Gastrocnemius medialis (tissue), 4 donors: ENCODE measurements at regions not wholly inside any gene's neighbourhood (a gene's known extent, or its start where the extent isn't known, plus 50 kb on each side); places are given as distances from the start of the nearest gene placed in this dataset.

Experiments
- ATAC-seq, 2 donors: fragments of 150-250 bp; one replicate each; pipeline ENCODE4 v1.9.1; 2016
- DNase-seq, 2 donors: peaks; one replicate each; pipeline ENCODE4 v3.0.0-alpha.2; 2019
- H3K27ac ChIP-seq, 4 donors: fragments of 200-600 bp; sonication (generic); 1 replicate in 1 of 4; 2 replicates in 3 of 4; pipeline ENCODE4 v1.5.1; 2016 to 2018; ENCODE audit warnings: mild to moderate bottlenecking in 2 of 4, moderate library complexity in 1 of 4
- H3K27me3 ChIP-seq, 3 donors: fragments of 200-600 bp; sonication (generic) in 2 of 3; 1 replicate in 1 of 3; 2 replicates in 2 of 3; pipeline versions ENCODE4 v1.5.1 to v1.6.0; 2016 to 2019; ENCODE audit warnings: mild to moderate bottlenecking in 1 of 3, moderate library complexity in 1 of 3
- H3K36me3 ChIP-seq, 2 donors: fragments of 200-600 bp; sonication (generic) in 1 of 2; one replicate each; pipeline ENCODE4 v1.5.1; 2017 to 2018
- H3K4me1 ChIP-seq, 2 donors: fragments of 200-600 bp; sonication (generic) in 1 of 2; one replicate each; pipeline ENCODE4 v1.5.1; 2016 to 2017; ENCODE audit warnings: mild to moderate bottlenecking in 2 of 2
- H3K4me3 ChIP-seq, 4 donors: fragments of 200-600 bp; sonication (generic) in 3 of 4; 1 replicate in 1 of 4; 2 replicates in 3 of 4; pipeline ENCODE4 v1.5.1; 2016 to 2019; ENCODE audit warnings: mild to moderate bottlenecking in 2 of 4
- H3K9me3 ChIP-seq, 3 donors: fragments of 200-600 bp; sonication (generic) in 2 of 3; 1 replicate in 1 of 3; 2 replicates in 2 of 3; pipeline ENCODE4 v1.5.1; 2016 to 2019
- POLR2A ChIP-seq, 2 donors: fragments of 450-650 bp; IDR thresholded peaks; one replicate each; pipeline ENCODE4 v1.6.1; 2017; ENCODE audit warnings: antibody characterized with exemption in 2 of 2, mild to moderate bottlenecking in 2 of 2, moderate library complexity in 2 of 2
- in situ Hi-C, 4 donors: fragments of 200-750 bp; cut with MboI; loops; one replicate each; pipeline versions ENCODE4 v1.15.0 to v1.8.0; 2017; ENCODE audit warnings: low sequenced_read_pairs in 4 of 4
- intact Hi-C: fragments of 100-400 bp; cut with DNase I; formaldehyde crosslinking; loops from one replicate; pipeline ENCODE4 v1.15.1; 2023; ENCODE audit warnings: low total_unique reads
- TF ChIP-seq, protein P1 (sequence below), 5 experiments: fragments of 450-650 bp in 3 of 5; fragments of 200-600 bp in 2 of 5; sonication (generic) in 2 of 5; IDR thresholded peaks in 4 of 5; conservative IDR thresholded peaks in 1 of 5; 1 replicate in 4 of 5; 2 replicates in 1 of 5; pipeline ENCODE4 v1.5.1; 2016 to 2019; ENCODE audit warnings: antibody characterized with exemption in 5 of 5, mild to moderate bottlenecking in 3 of 5, moderate library complexity in 3 of 5

DNA sequence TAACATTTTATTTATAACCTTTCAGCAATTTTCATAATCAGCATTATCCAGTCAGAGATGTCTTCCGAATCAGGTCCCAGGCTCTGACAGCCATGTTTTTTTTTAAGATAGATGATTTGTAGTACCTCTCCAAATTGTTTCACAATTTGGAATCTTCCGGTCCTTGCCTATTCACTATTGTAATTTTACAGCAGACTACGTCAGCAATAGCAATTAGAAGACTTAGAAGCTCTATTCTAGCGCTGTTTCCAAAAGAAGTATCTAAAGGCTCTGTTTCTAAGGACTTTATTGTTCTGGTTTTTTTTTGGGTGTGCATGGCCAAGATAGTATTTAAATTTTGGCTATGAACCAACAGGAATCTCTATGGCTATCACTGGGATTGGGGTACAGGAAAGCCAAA is 94.6 kb upstream of the PELI1 start:
- H3K27me3 ChIP-seq = no peaks in the 10 kb centered on the region
- no peaks in the 10 kb centered on the region for H3K36me3 ChIP-seq
- DNase-seq (no peak), ATAC-seq (no peak)
- no peak overlapping the region for H3K27ac ChIP-seq
- H3K4me1 ChIP-seq = no peaks in the 10 kb centered on the region
- in situ Hi-C loops = no loop called here
- H3K9me3 ChIP-seq = no peaks in the 10 kb centered on the region
- H3K4me3 ChIP-seq = no peak overlapping the region
- intact Hi-C loops = no loop called here
- TF ChIP-seq, protein P1, sequence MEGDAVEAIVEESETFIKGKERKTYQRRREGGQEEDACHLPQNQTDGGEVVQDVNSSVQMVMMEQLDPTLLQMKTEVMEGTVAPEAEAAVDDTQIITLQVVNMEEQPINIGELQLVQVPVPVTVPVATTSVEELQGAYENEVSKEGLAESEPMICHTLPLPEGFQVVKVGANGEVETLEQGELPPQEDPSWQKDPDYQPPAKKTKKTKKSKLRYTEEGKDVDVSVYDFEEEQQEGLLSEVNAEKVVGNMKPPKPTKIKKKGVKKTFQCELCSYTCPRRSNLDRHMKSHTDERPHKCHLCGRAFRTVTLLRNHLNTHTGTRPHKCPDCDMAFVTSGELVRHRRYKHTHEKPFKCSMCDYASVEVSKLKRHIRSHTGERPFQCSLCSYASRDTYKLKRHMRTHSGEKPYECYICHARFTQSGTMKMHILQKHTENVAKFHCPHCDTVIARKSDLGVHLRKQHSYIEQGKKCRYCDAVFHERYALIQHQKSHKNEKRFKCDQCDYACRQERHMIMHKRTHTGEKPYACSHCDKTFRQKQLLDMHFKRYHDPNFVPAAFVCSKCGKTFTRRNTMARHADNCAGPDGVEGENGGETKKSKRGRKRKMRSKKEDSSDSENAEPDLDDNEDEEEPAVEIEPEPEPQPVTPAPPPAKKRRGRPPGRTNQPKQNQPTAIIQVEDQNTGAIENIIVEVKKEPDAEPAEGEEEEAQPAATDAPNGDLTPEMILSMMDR (IDR thresholded peaks at IDR 0.05 in 4 of 5, conservative IDR thresholded peaks at IDR 0.05 in 1 of 5) = no peak
- TF ChIP-seq POLR2A (IDR thresholded peaks at IDR 0.05) = no peak

DNA sequence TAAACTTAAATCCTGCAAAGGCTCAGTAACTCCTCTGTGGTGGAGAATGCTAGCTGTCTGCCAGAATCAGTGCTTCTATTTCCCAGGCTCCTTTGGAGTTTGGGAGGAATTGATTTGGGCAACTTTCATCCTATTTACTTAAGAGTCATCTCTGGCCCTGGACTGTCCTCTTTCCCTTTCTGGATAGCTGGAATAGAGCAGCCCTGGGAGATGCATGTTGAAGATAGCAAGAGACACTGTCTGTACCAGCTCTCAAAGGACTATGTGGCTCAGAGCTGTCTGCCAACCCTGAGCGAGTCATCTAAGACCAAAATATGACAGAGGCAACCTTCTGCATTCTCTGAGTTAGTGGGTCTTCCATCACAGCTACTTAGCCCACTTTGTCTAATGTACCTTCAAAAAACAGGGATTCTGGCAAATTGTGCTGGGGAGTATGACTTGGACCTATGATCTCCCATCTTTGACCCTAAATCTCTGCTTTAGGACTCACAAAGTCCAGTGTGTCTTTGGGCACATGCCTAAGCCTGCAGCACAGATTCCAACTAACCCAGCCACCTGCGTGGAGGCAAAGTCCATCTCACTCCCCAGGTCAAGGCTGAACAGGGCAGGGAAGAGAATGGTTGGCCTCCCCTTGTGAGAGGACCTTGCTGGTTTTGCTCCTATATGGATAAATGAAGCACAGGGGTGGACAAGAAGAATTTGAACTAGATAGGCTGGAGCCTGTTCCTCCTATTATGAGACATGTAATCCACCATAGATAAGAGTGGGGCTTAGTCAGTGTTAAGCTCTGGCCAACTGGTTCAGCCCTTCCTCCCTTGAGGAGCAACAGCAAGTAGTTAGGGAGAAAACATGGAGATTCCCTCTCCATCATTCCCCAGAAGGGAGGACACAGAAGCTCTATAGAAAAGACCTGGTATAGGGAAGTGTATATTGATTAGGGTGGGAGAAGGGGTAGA is 99.1 kb upstream of the PELI1 start:
- intact Hi-C loops = no loop called here
- H3K27ac ChIP-seq = no peak overlapping the region
- TF ChIP-seq POLR2A (IDR thresholded peaks at IDR 0.05) = no peak
- TF ChIP-seq, protein P1 (IDR thresholded peaks at IDR 0.05 in 4 of 5, conservative IDR thresholded peaks at IDR 0.05 in 1 of 5) = no peak
- H3K36me3 ChIP-seq = no peaks in the 10 kb centered on the region
- H3K27me3 ChIP-seq = no peaks in the 10 kb centered on the region
- H3K4me3 ChIP-seq = no peak overlapping the region
- no peaks in the 10 kb centered on the region for H3K9me3 ChIP-seq
- in situ Hi-C loops = no loop called here
- no peak for DNase-seq
- H3K4me1 ChIP-seq = no peaks in the 10 kb centered on the region
- ATAC-seq = no peak

DNA sequence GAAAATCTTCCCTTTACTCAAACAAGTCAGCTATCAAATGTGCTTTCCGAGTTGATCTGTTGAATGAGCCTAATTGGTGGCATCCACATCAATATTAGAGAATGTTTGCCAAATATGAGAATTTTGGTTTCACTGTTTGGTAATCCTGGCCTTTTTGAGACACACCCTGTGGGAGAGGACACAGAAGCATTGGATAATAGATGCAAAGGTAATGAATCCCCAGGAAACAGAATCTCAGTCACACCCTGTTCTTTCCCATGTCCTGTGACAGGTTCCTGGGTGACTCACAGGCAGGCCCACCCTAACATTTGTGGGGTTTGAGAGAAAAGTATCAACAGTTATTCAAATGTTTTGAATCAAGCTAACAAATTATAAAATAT is 99.8 kb upstream of the PELI1 start:
- TF ChIP-seq, protein P1 (IDR thresholded peaks at IDR 0.05 in 4 of 5, conservative IDR thresholded peaks at IDR 0.05 in 1 of 5) = no peak
- intact Hi-C loops = no loop called here

DNA sequence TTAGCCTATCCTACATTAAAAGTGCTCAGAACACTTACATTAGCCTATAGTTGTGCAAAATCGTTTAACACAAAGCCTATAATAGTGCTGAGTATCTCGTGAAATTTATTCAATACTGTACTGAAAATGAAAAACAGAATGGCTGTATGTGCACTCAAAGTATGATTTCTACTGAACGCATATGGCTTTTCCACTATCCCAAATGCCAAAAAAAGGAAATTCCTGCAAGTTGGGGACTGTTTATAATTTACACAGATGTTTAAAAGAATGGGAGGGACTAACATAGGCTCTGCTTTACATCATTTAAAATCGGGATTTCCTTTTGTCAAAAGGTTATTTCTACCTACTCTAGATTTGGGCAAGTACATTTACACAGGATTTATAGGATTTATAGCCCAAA is 101.4 kb upstream of the PELI1 start:
- Histone ChIP-seq H3K9me3 (no peaks in the 10 kb centered on the region), H3K4me1 (no peaks in the 10 kb centered on the region), H3K4me3 (no peak overlapping the region), H3K36me3 (no peaks in the 10 kb centered on the region), H3K27me3 (no peaks in the 10 kb centered on the region), H3K27ac (no peak overlapping the region)
- TF ChIP-seq, protein P1 (IDR thresholded peaks at IDR 0.05 in 4 of 5, conservative IDR thresholded peaks at IDR 0.05 in 1 of 5) = no peak
- no peak for TF ChIP-seq POLR2A (IDR thresholded peaks at IDR 0.05)
- no peak for DNase-seq
- in situ Hi-C loops = no loop called here
- intact Hi-C loops = no loop called here
- ATAC-seq = no peak

More for the DNA sequence above, 99.8 kb upstream of the PELI1 start:
- ATAC-seq = no peak
- H3K27ac ChIP-seq = no peak overlapping the region
- no peaks in the 10 kb centered on the region for H3K27me3 ChIP-seq
- H3K36me3 ChIP-seq = no peaks in the 10 kb centered on the region
- no peaks in the 10 kb centered on the region for H3K4me1 ChIP-seq
- no peak overlapping the region for H3K4me3 ChIP-seq
- in situ Hi-C loops = no loop called here
- H3K9me3 ChIP-seq = no peaks in the 10 kb centered on the region
- no peak for DNase-seq
